Central memory CD4-positive, alpha-beta T cell (primary cell): ENCODE measurements at regions not wholly inside any gene's neighbourhood (a gene's known extent, or its start where the extent isn't known, plus 50 kb on each side); places are given as distances from the start of the nearest gene placed in this dataset.

Experiments
- DNase-seq: peaks from one replicate; pipeline ENCODE4 v3.0.0; 2022

DNA sequence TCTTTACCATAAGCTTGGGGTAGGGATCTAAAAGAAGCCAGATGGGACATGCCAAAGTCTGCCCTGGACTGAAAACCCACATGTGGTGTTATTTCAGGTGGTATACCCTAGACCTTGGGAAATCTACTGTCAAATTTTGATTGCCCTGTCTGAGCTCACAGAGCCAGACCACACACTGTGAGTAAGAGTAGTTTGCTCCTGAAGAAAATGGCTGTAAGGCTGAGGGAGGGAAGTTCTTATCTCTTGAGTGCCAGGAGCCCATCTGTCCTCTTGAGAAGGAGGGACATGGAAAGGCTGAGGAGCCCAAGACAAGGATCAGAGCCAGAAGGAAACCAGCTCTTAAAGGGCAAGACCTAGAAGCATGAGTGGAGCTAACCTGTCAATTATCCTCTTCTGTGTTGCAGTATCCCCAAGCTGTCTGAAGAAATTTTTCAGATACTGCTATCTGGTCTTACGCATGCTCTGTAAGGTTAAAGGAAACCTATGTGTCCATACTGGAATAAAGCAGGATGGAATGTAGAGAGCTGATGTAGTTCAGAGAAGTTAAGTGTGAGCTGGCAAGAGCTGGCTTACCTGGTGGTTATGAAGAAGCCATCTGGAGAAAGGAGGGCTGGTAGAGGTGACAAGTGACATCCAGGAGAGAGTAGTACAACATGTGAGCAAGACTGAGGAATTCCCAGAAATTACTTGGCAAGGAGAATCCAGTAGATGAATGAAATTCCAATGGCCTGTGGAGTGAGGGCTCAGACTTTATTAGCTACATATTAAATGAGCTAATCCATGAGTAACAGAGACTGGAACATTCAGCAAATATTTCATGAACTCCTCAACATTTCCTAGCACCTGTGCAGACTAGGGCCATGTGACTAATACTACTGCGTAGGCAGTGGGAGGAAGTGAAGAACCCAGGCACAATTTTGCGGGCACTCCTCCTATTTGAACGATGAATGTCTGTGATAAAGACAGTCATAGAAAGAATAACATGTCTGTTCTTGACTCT is 389.1 kb upstream of the KIF2A start:
- DNase-seq, result no peak

DNA sequence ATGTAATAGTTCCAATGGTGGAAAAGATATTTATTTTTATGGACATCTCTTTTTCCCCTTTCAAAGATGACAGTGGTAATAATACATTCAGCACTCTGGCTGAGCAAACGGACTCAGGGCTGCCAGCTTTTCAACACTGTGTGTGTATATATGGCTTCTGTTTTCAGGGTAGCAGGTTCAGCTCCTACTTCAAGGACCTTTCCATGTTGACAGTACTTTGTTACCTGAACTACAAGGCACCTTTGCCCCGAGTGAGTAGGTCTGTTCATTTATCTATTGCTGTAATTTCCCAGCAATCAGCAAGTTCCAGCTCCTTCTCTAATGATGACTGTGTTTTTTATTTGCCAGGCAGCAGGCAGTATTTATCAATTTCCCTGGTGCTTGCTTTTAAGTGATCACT is 387.4 kb upstream of the KIF2A start:
- no peak for DNase-seq

DNA sequence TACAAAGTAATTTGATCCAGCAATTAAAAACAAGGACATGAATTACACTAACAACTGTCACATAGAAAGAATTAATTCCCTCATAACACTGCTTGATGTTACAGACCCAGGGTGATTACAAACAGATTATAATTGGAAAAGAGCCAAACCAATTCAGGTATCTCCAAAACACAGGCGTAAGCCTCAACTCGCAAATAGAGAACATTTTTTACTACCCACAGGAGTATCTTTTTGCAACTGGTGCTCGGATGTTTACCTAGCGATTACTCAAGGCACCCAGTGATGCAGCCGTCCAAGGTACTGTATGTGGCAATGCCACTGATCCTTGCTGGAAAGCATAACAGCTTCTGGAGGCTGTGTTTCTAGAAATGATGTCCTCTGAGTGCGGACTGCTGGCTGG is 386.1 kb upstream of the KIF2A start:
- DNase-seq, result no peak

DNA sequence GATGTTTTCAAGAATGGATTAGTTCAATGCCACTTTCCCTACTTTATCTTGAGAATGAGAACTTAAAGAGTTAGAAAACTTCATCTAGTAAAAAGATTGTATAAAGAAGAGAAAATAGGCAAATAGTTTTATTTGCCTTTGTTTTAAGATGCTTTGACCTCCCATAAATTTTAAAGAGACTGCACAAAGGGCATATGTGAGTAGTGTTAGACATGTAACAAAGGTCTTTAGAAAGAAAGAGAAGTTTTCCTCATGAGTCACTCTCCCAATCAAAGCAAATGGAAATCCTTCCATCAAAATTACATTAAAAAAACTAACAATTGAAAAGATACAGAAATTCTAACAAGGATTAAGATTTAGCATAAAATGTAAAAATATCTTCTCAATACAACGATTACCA is 381.8 kb upstream of the KIF2A start:
- no peak for DNase-seq

DNA sequence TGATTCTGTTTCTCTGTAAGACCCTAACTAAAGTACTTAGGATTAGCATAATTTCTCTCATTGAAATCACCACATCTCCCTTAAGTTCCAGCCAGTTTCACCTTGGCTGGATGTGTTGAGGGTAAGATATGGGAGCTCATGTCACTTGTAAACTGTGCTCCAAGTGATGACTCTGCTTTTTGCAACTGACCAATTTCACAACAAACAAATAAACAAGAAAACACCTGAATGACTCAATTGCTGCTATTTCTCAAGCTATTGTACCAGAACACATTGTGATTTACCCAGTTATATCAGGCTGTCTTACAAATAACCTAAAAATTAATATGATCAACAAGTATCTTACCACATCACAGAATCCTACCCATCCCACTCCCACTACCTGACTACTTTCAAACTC is 379.1 kb upstream of the KIF2A start:
- DNase-seq, result no peak

DNA sequence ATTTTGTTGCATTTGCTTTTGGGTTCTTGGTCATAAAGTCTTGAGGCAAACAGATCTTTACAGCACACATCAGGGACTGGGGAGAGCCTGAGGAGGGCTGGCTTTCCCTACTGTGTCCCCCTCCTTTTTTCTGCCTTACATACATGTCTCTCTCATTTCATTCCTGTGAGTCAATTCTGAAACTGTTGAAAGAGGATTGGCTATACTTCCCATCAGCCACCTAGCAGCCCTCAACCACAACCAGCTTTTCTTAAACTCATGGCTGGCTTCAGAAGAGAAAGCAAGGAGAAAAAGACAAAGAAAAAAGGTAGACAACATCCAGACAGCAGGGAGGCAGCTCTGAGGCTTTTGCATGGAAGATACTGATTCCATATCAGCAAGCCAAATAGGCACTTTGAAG is 374.8 kb upstream of the KIF2A start:
- no peak for DNase-seq

DNA sequence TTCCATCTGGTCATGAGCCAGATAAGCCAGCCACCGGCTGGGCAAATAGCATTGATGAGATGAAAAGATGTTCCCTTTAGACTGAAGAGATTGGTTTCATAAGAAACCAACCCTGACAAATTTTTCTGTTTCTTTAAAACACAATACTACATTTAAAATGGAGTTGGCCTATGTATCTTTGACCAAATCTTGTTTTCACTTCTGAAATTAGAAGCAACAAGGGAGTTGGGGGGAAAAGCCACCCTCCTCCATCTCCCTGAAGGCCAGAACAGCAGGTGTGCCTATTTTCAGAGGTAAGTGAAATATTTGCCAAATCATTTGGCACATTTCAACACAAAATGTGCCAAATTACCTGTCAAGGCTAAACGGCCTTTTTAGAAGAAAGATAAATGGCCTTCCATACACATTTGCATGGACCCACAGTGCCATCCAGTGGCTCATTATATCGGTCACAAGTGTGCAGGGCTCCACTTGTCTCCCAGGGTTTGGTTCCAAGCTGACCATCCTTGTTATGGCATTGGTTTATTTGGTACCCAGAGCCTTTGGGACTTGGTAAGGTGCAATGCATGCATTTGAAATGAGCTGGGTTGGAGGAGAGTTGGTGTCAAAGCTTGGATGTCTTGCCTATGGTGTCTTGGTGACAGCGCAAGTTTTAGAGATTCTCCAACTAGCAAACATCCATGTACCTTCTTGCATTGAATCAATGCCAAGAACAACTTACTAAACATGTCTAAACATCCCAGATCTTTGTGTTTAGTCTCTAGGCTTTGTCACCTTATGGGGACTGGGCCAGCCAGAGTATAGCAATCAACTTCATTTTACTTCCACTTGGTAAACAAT is 372.0 kb upstream of the KIF2A start:
- DNase-seq, result no peak

DNA sequence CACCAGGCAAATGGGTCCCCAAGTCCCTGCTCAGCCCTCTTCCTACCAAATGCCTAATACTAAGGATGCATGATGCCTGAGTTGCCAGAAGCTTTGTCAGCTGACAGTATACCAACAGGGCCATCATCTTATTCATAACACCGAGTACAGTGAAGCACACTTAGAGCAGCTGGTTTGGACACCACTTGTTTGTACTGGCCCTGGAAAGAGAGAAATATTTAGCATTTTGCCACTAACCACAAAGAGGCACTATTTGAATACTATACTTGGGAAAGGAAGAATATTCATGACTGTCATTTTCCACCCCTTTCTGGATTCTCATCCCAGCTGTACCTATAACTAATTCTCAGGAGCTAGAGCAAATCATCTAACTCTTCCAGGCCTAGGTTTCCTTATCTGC is 364.4 kb upstream of the KIF2A start:
- DNase-seq, result no peak

DNA sequence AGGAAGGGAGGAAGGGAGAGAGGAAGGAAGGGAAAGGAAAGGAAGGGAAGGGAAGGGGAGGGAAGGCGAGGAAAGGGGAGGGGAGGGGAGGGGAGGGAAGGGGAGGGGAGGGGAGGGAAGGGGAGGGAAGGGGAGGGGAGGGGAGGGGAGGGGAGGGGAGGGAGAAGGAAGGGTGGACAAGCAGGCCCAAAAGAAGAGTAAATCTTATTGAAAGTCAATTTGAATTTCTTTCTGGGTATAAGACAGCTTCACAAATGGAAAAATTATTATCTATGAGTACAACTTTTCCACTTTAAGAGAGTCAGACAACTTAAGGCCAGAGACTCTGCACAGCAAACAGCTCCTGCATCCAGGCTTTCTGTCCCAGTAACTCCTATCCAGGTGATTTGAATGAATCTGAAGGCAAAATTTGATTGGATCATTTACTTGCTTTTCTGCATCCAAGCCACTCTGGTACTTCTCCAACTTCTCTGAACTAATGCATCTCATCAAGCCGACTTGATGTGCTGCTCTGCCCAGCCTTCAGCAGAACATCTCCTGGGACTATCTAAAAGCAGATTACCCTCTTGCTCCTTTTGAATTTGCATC is 363.4 kb upstream of the KIF2A start:
- no peak for DNase-seq

DNA sequence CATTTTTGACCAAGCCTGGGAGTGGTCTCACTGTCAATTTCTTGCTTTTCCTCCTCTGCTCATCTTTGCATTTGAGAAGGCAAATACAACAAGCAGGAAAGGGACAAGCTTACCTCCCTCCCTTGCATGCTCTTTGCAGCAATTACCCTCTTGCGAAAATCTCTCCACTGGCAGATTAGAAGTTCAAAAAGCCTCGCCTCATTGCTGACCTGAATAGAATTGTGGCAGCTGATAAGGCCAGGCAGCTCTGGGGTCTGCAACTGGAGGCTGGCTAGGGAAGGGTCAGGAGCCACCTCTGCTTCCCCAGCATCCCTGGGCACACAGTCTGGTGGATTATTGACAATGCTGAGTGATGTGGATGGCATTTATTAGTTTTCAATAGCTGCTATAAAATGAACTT is 362.3 kb upstream of the KIF2A start:
- DNase-seq, result no peak

DNA sequence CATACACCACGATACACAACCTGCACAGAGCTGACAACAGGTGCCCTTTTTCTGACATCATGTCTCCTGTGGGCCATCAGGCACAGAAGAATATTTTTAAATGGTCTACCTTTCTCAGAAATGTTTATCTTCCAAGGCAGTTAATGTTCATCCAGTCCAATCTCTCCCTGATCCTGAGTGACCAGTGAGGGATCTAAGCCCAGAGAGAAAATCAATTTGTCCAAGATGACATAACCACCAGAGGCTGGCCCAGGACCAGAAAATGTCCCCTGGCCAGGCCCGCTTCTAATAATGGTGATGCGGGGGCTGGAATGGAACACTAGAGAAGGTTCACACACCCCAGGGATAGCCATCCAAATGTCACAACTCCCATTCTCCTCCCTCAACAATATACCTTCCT is 357.9 kb upstream of the KIF2A start:
- no peak for DNase-seq

DNA sequence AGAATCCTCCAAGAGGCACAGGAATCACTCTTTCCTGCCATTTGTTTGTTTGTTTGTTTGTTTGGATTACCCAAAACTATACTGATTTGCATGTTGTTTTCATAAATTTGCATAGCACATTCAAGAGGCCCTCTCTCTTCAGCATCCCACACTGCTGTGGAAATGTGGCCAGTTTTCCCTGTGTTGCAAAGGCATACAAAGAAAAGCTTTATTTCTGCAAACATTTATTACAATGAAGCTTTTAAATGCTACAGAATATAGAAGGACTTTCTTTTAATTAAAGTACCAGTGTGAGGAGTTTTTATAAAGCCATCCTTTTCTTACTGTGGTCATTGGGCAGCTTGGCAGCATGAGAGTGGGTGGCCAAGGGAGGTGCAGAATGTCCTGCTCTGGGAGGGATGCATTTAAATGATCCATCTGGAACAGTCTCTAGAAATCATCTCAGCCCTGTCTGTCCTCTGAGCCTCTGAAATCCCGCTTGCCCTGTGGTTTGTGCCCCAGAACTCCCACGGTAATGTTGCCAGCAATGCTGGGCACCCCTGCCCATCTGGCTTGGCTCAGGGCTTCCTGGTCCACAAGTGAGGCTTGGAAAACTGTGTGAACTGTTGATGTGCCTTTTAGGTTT is 356.8 kb upstream of the KIF2A start:
- DNase-seq, result no peak

DNA sequence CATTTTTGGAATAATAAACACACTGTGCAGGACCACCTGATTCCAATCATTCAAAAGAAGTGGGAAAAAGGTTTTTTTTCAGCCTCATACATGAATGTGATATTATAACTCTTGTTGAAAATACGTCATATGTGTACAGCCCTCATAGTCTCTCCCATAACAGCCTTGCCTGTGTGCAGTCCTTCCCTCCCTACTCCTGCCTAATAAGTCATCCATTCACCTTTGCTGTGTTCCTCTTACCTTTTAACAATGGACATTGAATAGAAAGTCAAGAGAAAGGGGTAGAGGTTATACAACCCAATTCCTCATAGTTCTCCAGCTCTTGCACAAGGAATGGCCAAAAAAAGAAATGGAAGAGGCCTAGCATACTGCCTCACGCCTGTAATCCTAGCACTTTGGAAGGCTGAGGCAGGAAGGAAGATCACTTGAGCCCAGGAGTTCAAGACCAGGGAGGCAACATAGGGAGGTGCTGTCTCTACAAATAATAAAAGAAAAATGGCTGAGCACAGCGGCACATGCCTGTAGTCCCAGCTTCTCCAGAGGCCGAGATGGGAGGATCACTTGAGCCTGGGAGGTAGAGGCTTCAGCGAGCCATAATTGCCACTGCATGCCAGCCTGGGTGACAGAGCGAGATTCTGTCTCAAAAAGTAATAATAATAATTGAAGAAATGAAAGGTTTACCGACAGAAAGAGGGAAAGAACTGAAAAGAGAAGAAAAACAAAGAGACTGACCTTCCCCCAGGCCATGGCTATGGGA is 356.1 kb upstream of the KIF2A start:
- no peak for DNase-seq

DNA sequence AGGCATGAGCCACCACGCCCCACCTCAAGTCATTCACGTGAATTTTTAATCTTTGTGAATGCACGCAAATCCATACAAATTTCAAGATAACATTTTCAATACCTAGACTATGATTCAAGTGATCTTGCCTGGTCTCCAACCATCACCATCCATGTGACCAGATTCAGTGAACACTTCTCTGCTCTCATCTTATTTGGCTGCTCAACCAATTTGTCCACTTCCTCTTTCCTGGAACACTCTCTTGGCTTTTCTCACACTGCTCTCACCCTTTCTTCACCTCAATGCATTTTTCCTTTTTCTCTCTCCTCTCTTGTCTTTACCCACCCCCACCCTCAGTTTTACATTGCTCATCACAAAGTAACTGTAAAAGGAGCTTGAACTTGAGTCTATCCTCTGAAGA is 354.7 kb upstream of the KIF2A start:
- no peak for DNase-seq

DNA sequence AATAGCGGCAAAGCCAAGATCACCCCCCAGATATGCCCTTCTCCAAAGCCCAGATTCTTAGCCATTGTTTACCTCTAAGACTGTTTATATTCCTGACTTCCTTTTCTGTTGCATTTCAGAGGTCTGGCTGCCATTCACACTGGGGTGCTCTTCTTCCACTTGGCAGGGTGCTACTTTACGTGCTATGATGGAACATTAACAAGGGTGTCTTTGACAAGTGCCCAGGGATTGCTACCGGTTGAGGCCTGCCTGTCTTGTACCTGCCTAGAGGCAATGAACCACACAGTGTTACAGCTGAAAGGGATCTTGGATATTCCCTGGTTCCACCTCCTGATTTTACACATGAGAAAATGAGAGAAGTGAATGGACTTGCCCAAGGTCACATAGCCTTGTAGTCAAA is 352.1 kb upstream of the KIF2A start:
- no peak for DNase-seq

DNA sequence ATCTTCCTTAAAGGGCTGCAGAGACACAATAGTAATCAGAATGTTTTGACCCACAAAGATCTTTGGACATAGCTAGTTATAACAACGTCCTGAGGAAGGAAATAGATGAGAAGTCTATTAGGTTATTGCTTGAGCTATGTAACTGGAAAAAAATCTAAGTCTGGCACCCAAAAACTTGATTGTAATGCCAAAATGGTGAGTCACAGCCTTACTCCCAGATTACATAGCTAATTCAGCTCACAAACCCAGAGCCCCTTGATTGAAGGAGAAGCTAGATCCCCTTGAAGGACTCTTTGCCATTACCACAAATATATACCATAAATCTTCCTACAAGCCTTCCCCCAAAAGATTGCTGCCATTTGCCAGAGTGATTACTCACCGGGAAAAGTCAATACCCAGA is 341.8 kb upstream of the KIF2A start:
- no peak for DNase-seq

DNA sequence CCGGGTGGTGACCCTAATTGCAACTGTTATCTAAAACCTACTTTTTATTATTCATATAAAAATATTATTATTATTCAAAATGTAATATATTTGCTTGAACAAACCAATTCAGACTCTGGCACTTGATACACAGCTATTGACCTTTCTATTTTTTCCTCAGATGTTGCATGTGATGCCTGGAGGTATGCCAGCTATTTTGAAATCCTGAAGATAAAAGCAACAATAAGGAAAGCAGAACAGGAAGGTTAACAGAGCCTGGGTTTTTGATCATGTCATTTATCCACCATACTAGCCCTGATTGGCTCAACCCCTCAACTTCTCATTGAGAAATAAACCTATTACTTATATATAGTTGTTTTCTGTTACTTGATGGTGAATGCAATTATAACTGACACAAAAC is 340.9 kb upstream of the KIF2A start:
- no peak for DNase-seq

DNA sequence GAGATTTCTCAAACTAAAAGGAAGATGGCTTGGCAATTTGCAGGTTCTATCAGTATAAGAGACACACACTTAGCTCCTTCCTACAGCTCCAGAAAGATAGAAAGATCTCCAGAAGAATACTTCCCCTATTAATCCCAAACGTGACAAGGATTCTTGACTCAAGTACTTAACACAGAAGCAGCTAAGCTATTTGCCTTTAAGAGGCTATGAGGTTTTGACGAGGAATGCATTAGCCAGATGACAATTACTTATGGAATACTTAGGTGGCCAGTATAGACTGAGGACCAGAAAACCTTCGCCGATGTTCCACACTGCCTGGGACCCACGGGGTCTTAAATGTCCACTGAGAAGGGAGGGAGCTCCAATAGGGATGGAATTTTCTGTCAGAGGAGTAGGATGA is 340.5 kb upstream of the KIF2A start:
- no peak for DNase-seq

DNA sequence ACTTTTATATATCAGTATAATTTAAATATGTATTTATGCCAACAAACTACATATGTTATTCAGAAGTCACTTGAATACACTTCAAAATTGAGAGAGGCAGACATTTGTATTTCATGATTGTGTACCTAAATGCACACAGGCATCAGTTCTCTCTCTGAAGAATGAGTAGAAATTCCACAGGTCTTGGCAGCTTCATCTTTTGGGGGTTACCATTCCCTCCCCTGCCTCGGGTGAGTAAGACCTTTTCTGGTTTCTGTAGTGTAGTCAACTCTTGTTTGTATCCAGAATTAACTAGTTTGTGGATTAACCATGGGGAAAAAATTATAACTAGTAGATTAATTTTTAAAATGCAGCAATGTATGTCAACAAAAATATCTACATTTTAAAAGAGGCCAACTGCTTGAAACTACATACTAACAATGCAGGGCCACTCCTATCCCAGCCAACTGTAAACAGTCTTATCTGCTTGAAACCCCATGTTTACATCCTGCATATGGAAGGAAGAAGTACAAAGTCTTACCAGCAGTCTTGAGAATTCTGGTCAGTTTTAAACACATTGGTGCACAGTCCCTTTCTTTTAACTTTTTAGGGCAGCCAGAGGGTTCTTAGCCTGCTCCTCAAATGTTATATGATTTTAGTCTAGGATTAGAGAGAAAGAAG is 339.6 kb upstream of the KIF2A start:
- DNase-seq, result no peak

DNA sequence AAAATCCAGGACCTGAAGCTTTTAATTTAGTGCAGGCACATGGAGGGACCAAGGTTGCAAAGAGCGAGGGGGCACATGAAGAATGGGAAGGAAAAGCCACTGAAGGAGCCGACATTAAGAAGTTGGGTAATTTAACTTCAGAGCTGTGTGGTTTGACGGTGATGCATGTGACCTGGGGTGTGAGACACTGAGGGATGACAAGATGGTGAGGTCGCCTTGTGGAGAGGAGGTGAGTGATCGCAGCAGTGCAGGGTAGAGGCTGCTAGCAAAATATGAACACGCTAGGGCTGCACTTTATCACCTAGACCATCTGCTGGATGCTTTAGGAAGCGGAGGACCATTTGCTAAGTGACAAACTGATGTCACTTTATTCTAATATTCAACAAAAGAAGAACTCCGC is 339.0 kb upstream of the KIF2A start:
- no peak for DNase-seq

DNA sequence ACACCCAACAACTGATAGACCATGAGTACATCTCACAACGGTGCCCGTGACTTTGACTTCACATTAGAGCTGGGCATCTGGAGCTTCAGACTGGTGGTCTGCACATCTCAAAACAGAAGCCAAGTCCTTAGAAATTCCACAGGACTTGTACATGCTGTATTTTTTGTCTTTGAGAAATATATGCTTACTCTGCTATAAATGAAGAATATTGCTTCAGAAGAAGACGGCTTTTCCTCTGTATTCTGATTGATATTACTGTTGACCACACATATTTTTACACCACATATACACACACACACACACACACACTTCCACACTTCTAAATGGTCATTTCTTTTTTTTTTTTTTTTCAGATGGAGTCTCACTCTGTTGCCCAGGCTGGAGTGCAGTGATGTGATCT is 338.3 kb upstream of the KIF2A start:
- DNase-seq, result no peak

DNA sequence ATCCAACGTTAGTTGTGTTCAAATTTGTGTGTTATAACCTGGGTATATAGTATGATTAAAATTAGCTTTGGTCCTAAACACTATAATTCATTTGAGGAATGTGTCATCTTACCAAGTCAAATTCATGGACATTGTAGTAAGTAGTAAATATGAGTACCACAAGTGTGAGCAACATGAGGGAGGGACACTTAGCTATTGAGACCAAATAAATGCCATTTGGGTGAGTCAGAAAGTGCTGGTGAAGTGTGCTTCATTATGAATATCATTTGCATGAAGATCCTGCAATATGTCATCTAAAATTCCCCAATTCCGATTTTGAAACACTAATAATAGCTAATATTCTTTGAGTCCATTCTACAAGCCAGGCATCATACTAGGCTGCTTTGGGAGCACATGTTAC is 336.7 kb upstream of the KIF2A start:
- DNase-seq, result no peak
